Ishikawa (cell line): ENCODE measurements at regions not wholly inside any gene's neighbourhood (a gene's known extent, or its start where the extent isn't known, plus 50 kb on each side); places are given as distances from the start of the nearest gene placed in this dataset.
A peak's percentile ranks its signal among the peaks of the same experiment; 100 is the strongest.

Experiments
- CEBPB ChIP-seq: IDR thresholded peaks from 2 replicates; pipeline ENCODE4 v1.6.1; 2012
- CREB1 ChIP-seq: IDR thresholded peaks from 2 replicates; pipeline ENCODE4 v1.6.1; 2012; ENCODE audit warnings: low read depth
- EGR1 ChIP-seq: IDR thresholded peaks from 2 replicates; pipeline ENCODE4 v1.6.1; 2012
- EP300 ChIP-seq: IDR thresholded peaks from 2 replicates; pipeline ENCODE4 v1.6.1; 2012; ENCODE audit warnings: borderline replicate concordance
- FOXM1 ChIP-seq: IDR thresholded peaks from 2 replicates; pipeline ENCODE4 v1.6.1; 2012; ENCODE audit warnings: low read depth, borderline replicate concordance
- MAX ChIP-seq: IDR thresholded peaks from 2 replicates; pipeline ENCODE4 v1.6.1; 2012
- NFIC ChIP-seq: IDR thresholded peaks from 2 replicates; pipeline ENCODE4 v1.6.1; 2012
- RAD21 ChIP-seq: IDR thresholded peaks from 2 replicates; pipeline ENCODE4 v1.6.1; 2012; ENCODE audit warnings: low read depth
- REST ChIP-seq: IDR thresholded peaks from 2 replicates; pipeline ENCODE4 v1.6.1; 2012; ENCODE audit warnings: low read depth, mild to moderate bottlenecking
- TAF1 ChIP-seq: IDR thresholded peaks from 2 replicates; pipeline ENCODE4 v1.6.1; 2012; ENCODE audit warnings: low read depth, mild to moderate bottlenecking
- TCF12 ChIP-seq: IDR thresholded peaks from 2 replicates; pipeline ENCODE4 v1.6.1; 2012; ENCODE audit warnings: low read depth
- TEAD4 ChIP-seq: IDR thresholded peaks from 2 replicates; pipeline ENCODE4 v1.6.1; 2012
- USF1 ChIP-seq: IDR thresholded peaks from 2 replicates; pipeline ENCODE4 v1.6.1; 2012
- YY1 ChIP-seq: IDR thresholded peaks from 2 replicates; pipeline ENCODE4 v1.6.1; 2012; ENCODE audit warnings: low read depth
- ZBTB7A ChIP-seq: IDR thresholded peaks from 2 replicates; pipeline ENCODE4 v1.6.1; 2012; ENCODE audit warnings: low read depth

GRCh38 chr22:22128440-22128839, 116.1 kb upstream of the VPREB1 start:
- no peak for TF ChIP-seq TAF1
- no peak for TF ChIP-seq CREB1
- TF ChIP-seq EGR1, result no peak
- TF ChIP-seq REST, result no peak
- TF ChIP-seq TCF12, result no peak
- TF ChIP-seq USF1, result no peak
- TF ChIP-seq NFIC, result no peak
- TF ChIP-seq FOXM1, result no peak
- TF ChIP-seq ZBTB7A, result no peak
- no peak for TF ChIP-seq YY1
- no peak for TF ChIP-seq EP300
- TF ChIP-seq RAD21, result no peak
- no peak for TF ChIP-seq TEAD4
- no peak for TF ChIP-seq CEBPB
- TF ChIP-seq MAX, result no peak

GRCh38 chr22:22127100-22127499, 117.5 kb upstream of the VPREB1 start:
- TF ChIP-seq MAX, result no peak
- TF ChIP-seq CREB1, result no peak
- TF ChIP-seq USF1, result no peak
- TF ChIP-seq YY1, result no peak
- no peak for TF ChIP-seq RAD21
- TF ChIP-seq CEBPB, result no peak
- TF ChIP-seq EGR1, result no peak
- no peak for TF ChIP-seq ZBTB7A

- no peak for TF ChIP-seq CEBPB
- 0 out of 2 replicates have a peak, but pooled peaks have one; percentile 7 for TF ChIP-seq USF1
Observed at GRCh38 chr22:22125579-22126468, 118.8 kb upstream of the VPREB1 start.

GRCh38 chr22:22125028-22125578, 119.5 kb upstream of the VPREB1 start:
- TF ChIP-seq RAD21 (no peak), MAX (no peak), FOXM1 (no peak), NFIC (no peak), USF1 (no peak), TAF1 (no peak), EP300 (no peak), EGR1 (no peak), CEBPB (no peak), TCF12 (no peak), TEAD4 (no peak), ZBTB7A (no peak), CREB1 (no peak), YY1 (no peak), REST (no peak)

GRCh38 chr22:22124374-22124773, 120.2 kb upstream of the VPREB1 start:
- TF ChIP-seq FOXM1, result no peak
- TF ChIP-seq USF1, result no peak
- no peak for TF ChIP-seq CEBPB
- no peak for TF ChIP-seq CREB1
- TF ChIP-seq YY1, result no peak
- no peak for TF ChIP-seq MAX
- TF ChIP-seq EP300, result no peak
- TF ChIP-seq REST, result no peak
- TF ChIP-seq EGR1, result no peak
- no peak for TF ChIP-seq ZBTB7A
- TF ChIP-seq RAD21, result no peak
- no peak for TF ChIP-seq NFIC
- no peak for TF ChIP-seq TAF1
- no peak for TF ChIP-seq TEAD4
- TF ChIP-seq TCF12, result no peak
